ENCODE measurements at regions not wholly inside any gene's neighbourhood (a gene's known extent, or its start where the extent isn't known, plus 50 kb on each side); places are given as distances from the start of the nearest gene placed in this dataset.
"Not testable (repeated sequence)": the region's sequence is repeated elsewhere in the genome, so short reads cannot be mapped to it uniquely, and the experiment has no call there.

DNA sequence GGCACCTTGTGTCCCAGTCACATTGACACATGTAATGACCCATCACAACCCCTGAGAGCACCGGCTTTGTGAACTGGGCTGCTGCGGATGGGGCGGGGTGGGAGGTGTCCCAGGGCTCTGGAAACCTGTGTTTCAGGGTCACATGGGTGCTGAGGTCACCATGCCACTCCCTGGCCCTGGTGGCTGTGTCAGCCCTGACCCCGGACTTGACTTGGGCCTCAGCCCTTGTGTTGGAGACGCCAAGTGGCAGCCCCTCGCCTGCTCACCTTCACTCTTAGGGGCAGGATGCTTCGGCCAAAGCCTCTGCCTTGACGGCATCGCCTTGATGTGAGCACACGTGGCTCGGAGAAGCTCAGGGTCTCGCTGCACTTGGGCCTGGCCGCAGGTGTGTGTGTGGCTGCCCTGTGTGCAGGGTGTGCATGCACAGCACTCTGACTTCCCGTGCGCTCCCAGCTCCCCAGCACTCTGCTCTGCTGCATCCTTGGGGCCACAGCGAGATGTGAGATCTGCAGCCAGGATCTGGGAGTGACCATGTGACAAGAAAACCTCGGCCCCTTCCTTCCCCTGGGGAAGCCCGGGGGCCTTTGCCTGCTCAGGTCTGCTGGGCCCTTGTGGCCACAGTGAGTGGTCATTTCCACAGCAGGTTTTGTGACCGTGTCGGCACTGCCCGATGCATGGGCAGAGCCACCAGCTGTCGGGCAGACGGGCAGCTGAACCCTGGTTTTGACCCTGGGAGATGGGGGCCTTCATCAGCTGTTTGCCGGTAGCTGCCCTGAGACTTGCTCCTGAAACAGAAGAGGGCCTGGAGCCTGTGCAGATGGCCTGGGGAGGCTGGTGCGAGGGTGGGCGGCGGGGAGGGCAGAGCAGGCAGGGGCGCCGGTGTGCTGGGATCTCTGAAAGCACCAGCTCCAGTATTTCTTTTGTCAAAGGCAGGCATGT, 167.4 kb downstream of the KIF26A start:
- H3K4me3 ChIP-seq (ENCODE audit: low read depth in 1 of 2, low read length in 2 of 2) = no peak overlapping the region
- H3K4me1 ChIP-seq (ENCODE audit: control insufficient read depth in 1 of 2, insufficient read depth in 2 of 2, low read length in 2 of 2) = no peaks in the 10 kb centered on the region

DNA sequence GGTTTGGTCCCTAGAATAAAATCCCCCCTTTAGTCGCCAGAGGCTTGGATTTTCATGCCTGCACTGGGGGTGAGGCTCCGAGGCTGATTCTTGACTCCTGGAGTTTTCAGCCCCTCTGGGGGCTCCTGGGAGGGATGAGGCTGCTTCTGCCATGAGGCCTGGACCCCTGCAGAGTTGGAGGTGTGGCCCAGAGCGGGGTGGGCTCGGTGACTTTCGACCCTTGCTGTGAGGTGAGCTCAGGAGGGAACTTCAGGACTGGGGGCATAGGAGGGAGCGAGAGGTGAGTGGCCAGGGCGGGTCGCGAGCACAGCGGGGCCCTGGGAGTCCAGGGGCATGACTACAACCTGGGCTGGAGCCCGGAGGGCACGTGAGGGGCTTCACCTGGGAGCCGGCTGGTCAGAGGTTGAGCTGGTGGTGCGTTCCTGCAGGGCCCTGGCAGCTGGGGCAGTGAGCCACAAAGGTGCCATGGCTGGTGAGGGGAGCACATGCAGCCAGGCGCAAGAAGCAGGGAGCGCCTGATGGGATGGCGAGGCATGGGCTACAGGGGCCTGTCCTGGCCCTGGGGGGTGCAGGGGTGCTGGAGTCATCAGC, 168.2 kb downstream of the KIF26A start:
- H3K4me3 ChIP-seq (ENCODE audit: low read depth in 1 of 2, low read length in 2 of 2) = no peak overlapping the region
- H3K36me3 ChIP-seq (ENCODE audit: control insufficient read depth in 1 of 2, insufficient read depth in 2 of 2, low read length in 2 of 2) = no peaks in the 10 kb centered on the region
- no peaks in the 10 kb centered on the region for H3K27me3 ChIP-seq (ENCODE audit: control insufficient read depth in 1 of 2, insufficient read depth in 2 of 2, low read length in 2 of 2)
- no peak overlapping the region for H3K9ac ChIP-seq (ENCODE audit: low read depth in 1 of 2, low read length in 2 of 2)
- no peak overlapping the region for H3K27ac ChIP-seq (ENCODE audit: low read depth, low read length)
- no peaks in the 10 kb centered on the region for H3K4me1 ChIP-seq (ENCODE audit: control insufficient read depth in 1 of 2, insufficient read depth in 2 of 2, low read length in 2 of 2)
- no peaks in the 10 kb centered on the region for H3K9me3 ChIP-seq (ENCODE audit: control insufficient read depth in 1 of 2, low read length in 2 of 2)

More for the DNA sequence above, 167.4 kb downstream of the KIF26A start:
- H3K27ac ChIP-seq (ENCODE audit: low read depth, low read length) = no peak overlapping the region
- H3K9me3 ChIP-seq (ENCODE audit: control insufficient read depth in 1 of 2, low read length in 2 of 2) = no peaks in the 10 kb centered on the region
- H3K27me3 ChIP-seq (ENCODE audit: control insufficient read depth in 1 of 2, insufficient read depth in 2 of 2, low read length in 2 of 2) = no peaks in the 10 kb centered on the region
- no peak overlapping the region for H3K9ac ChIP-seq (ENCODE audit: low read depth in 1 of 2, low read length in 2 of 2)
- H3K36me3 ChIP-seq (ENCODE audit: control insufficient read depth in 1 of 2, insufficient read depth in 2 of 2, low read length in 2 of 2) = no peaks in the 10 kb centered on the region

DNA sequence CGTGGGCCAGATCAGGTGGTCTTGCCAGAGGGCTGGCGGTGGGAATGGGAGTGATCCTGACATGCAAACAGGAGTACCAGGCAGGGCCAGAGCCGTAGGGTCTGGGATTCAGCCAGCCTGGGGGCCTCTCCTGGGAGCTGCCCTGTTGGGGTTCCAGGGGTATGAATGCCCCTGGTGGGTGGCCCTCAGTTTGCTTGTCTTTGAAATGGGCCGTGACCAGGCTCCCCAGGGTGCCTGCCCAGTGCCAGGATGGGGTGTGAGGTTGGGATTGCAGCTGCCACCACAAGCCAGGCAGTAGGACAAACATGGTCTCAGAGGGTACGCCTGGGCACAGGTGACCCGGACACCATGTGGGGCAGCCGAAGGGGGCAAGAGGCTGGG, 168.8 kb downstream of the KIF26A start:
- H3K36me3 ChIP-seq (ENCODE audit: control insufficient read depth in 1 of 2, insufficient read depth in 2 of 2, low read length in 2 of 2) = no peaks in the 10 kb centered on the region
- no peak overlapping the region for H3K27ac ChIP-seq (ENCODE audit: low read depth, low read length)
- H3K27me3 ChIP-seq (ENCODE audit: control insufficient read depth in 1 of 2, insufficient read depth in 2 of 2, low read length in 2 of 2) = no peaks in the 10 kb centered on the region
- no peaks in the 10 kb centered on the region for H3K9me3 ChIP-seq (ENCODE audit: control insufficient read depth in 1 of 2, low read length in 2 of 2)
- no peak overlapping the region for H3K4me3 ChIP-seq (ENCODE audit: low read depth in 1 of 2, low read length in 2 of 2)
- no peaks in the 10 kb centered on the region for H3K4me1 ChIP-seq (ENCODE audit: control insufficient read depth in 1 of 2, insufficient read depth in 2 of 2, low read length in 2 of 2)
- no peak overlapping the region for H3K9ac ChIP-seq (ENCODE audit: low read depth in 1 of 2, low read length in 2 of 2)

DNA sequence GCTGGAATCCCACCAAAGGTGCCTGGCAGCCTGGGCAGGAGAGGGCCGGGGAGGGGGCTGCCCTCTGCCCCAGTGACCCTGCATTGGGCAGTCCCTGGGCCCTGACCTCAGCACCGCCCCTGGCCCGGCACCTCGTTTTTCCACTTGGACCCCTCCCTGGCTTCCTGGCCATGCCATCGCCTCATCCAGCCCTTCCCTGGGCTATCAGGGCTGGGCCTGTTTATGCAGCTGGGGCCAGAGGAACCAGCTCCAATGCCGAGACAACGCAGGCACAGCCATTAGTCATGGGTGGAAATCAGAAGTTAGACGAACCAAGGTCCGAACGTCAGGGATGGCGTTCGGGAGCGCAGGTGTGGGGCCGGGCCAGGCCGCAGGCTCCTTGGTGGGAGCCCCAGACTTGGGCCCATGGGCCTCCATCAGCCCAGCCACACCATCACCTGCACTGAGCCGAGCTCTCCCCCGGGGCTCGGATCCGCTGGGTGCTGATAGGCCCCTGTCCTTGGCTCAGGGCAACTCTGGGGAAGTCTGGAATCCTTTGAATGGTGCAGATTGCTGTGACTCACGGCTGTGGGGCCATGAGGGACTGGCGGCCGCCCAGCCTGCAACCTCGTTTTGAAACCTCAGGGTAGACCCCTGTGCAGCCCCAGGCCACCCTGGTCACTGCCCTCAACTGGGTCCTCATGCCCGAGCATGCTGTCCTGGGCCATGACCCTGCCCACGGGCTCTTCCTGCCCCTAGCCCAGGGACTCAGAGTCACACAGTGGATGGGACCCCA, 169.4 kb downstream of the KIF26A start:
- Histone ChIP-seq H3K36me3 (ENCODE audit: control insufficient read depth in 1 of 2, insufficient read depth in 2 of 2, low read length in 2 of 2) (no peaks in the 10 kb centered on the region), H3K27me3 (ENCODE audit: control insufficient read depth in 1 of 2, insufficient read depth in 2 of 2, low read length in 2 of 2) (no peaks in the 10 kb centered on the region)

DNA sequence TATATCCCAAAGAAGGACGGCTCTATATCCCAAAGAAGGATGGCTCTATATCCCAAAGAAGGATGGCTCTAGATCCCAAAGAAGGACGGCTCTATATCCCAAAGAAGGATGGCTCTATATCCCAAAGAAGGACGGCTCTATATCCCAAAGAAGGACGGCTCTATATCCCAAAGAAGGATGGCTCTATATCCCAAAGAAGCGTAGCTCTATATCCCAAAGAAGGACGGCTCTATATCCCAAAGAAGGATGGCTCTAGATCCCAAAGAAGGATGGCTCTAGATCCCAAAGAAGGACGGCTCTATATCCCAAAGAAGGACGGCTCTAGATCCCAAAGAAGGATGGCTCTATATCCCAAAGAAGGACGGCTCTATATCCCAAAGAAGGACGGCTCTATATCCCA, 170.1 kb downstream of the KIF26A start:
- not testable (repeated sequence) for H3K9me3 ChIP-seq (ENCODE audit: control insufficient read depth in 1 of 2, low read length in 2 of 2); H3K4me3 ChIP-seq (ENCODE audit: low read depth in 1 of 2, low read length in 2 of 2); H3K27ac ChIP-seq (ENCODE audit: low read depth, low read length); H3K36me3 ChIP-seq (ENCODE audit: control insufficient read depth in 1 of 2, insufficient read depth in 2 of 2, low read length in 2 of 2); H3K4me1 ChIP-seq (ENCODE audit: control insufficient read depth in 1 of 2, insufficient read depth in 2 of 2, low read length in 2 of 2); H3K9ac ChIP-seq (ENCODE audit: low read depth in 1 of 2, low read length in 2 of 2); H3K27me3 ChIP-seq (ENCODE audit: control insufficient read depth in 1 of 2, insufficient read depth in 2 of 2, low read length in 2 of 2)

More for the DNA sequence above, 169.4 kb downstream of the KIF26A start:
- no peak overlapping the region for H3K9ac ChIP-seq (ENCODE audit: low read depth in 1 of 2, low read length in 2 of 2)
- H3K9me3 ChIP-seq (ENCODE audit: control insufficient read depth in 1 of 2, low read length in 2 of 2) = no peaks in the 10 kb centered on the region
- H3K4me3 ChIP-seq (ENCODE audit: low read depth in 1 of 2, low read length in 2 of 2) = no peak overlapping the region
- no peak overlapping the region for H3K27ac ChIP-seq (ENCODE audit: low read depth, low read length)
- H3K4me1 ChIP-seq (ENCODE audit: control insufficient read depth in 1 of 2, insufficient read depth in 2 of 2, low read length in 2 of 2) = no peaks in the 10 kb centered on the region

DNA sequence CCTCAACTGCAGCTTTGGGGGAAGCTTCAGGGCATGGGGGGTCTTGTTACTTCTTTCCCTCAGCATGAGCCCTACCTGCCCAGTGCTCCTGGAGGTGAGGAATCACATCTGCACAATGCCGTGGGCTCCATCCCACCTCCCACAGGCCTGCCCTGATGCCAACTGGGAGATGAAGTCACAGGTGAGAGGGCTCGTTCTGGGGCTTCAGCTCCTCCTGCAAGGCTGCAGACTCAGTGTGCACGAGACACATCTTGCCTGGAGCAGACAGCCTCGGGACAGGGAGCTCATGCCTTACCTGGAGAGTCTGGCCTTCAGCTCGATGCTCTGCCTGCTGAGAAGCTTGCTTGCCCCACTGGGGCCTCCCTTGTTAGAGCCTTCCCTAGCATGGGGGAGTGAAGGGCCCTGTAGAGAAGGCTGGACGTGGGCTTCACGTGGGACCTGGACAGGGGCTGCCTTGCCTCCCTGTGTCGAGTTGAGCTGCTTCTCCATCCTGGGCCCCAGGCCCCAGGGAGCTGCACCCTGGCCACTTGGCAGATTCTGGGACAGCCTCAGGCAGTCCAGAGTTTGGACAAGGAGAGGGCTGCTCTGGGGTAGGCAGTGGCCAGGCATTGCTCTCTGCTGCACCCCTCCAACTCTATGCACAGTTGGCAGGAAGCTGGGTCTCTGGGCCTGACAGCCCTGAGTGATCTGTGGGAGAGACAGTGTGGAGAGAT, 171.4 kb downstream of the KIF26A start:
- Histone ChIP-seq H3K4me3 (ENCODE audit: low read depth in 1 of 2, low read length in 2 of 2) (no peak overlapping the region), H3K4me1 (ENCODE audit: control insufficient read depth in 1 of 2, insufficient read depth in 2 of 2, low read length in 2 of 2) (no peaks in the 10 kb centered on the region), H3K9me3 (ENCODE audit: control insufficient read depth in 1 of 2, low read length in 2 of 2) (no peaks in the 10 kb centered on the region), H3K27me3 (ENCODE audit: control insufficient read depth in 1 of 2, insufficient read depth in 2 of 2, low read length in 2 of 2) (no peaks in the 10 kb centered on the region), H3K36me3 (ENCODE audit: control insufficient read depth in 1 of 2, insufficient read depth in 2 of 2, low read length in 2 of 2) (no peaks in the 10 kb centered on the region), H3K9ac (ENCODE audit: low read depth in 1 of 2, low read length in 2 of 2) (no peak overlapping the region), H3K27ac (ENCODE audit: low read depth, low read length) (no peak overlapping the region)

DNA sequence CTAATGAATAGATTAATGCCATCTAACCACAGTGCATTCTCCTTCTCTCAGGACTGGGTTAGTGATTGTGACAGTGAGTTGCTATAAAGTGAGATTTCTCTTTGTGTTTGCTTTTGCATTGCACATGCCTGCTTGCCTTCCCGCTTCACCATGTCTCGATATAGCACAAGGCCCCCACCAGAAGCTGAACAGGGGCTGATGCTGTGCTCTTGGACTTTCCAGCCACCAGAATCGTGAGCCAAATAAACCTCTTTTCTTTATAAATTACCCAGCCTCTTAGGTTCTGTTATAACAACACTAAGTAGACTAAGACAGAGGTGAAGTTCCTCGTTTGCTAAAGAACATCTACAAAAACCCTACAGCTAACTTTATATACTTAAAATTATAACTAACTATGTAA, 173.0 kb downstream of the KIF26A start:
- no peaks in the 10 kb centered on the region for H3K4me1 ChIP-seq (ENCODE audit: control insufficient read depth in 1 of 2, insufficient read depth in 2 of 2, low read length in 2 of 2)
- H3K9me3 ChIP-seq (ENCODE audit: control insufficient read depth in 1 of 2, low read length in 2 of 2) = no peaks in the 10 kb centered on the region
- no peak overlapping the region for H3K4me3 ChIP-seq (ENCODE audit: low read depth in 1 of 2, low read length in 2 of 2)
- H3K27ac ChIP-seq (ENCODE audit: low read depth, low read length) = no peak overlapping the region
- no peak overlapping the region for H3K9ac ChIP-seq (ENCODE audit: low read depth in 1 of 2, low read length in 2 of 2)
- no peaks in the 10 kb centered on the region for H3K27me3 ChIP-seq (ENCODE audit: control insufficient read depth in 1 of 2, insufficient read depth in 2 of 2, low read length in 2 of 2)
- H3K36me3 ChIP-seq (ENCODE audit: control insufficient read depth in 1 of 2, insufficient read depth in 2 of 2, low read length in 2 of 2) = no peaks in the 10 kb centered on the region

DNA sequence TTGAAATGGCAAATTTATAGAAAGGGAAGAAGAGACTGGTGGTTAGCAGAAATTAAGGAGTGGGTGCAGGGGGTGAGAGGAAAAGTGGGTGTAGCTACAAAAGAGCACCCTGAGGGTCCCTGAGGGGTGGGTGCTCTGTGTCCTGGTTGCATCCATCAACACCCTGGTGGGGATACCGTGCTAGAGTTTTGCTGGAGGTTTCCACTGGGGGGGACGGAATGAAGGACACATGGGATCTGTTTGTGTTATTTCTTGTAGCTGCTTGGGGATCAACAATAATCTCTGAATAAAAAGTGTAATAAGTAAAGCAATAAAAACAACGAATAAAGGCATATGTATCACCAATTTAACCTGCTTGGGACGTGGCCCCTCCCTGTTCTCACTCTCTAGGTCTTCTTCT, 175.3 kb downstream of the KIF26A start:
- Histone ChIP-seq H3K4me1 (ENCODE audit: control insufficient read depth in 1 of 2, insufficient read depth in 2 of 2, low read length in 2 of 2) (no peaks in the 10 kb centered on the region), H3K9me3 (ENCODE audit: control insufficient read depth in 1 of 2, low read length in 2 of 2) (no peaks in the 10 kb centered on the region), H3K4me3 (ENCODE audit: low read depth in 1 of 2, low read length in 2 of 2) (no peak overlapping the region), H3K27ac (ENCODE audit: low read depth, low read length) (no peak overlapping the region), H3K9ac (ENCODE audit: low read depth in 1 of 2, low read length in 2 of 2) (no peak overlapping the region), H3K27me3 (ENCODE audit: control insufficient read depth in 1 of 2, insufficient read depth in 2 of 2, low read length in 2 of 2) (no peaks in the 10 kb centered on the region), H3K36me3 (ENCODE audit: control insufficient read depth in 1 of 2, insufficient read depth in 2 of 2, low read length in 2 of 2) (no peaks in the 10 kb centered on the region)

DNA sequence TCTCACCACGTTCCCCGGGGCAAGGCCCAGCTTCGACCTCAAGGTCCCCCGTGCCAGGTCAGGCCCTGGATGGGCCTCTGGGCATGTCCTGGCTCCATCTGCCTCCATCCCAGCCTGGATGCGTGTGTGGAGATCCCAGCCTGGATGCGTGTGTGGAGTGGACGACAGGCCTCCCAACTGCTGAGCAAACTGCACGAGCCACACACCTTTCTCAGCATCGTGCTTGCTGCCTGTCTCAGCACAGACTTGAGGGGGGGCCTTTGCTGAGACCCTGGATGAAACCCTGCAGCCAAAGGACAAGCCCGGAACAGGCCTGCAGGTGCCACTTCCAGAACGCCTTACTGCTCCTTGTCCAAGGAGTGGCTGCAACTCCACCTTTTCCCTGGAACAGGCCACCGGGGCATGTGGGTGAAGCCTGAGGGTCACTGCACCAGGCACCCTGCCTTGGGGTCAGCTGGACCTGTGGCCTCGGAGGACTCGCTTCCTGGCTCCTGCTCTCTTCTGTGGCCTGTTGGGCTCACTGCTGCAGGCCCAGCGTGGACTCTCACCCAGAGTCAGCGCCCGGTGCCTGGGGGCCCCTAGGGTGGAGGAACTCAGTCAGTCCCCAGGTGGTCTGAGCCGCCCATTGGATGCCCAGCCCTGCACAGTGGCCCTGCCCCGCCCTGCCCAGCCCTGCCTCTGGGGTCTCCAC, 176.0 kb downstream of the KIF26A start:
- Histone ChIP-seq H3K4me1 (ENCODE audit: control insufficient read depth in 1 of 2, insufficient read depth in 2 of 2, low read length in 2 of 2) (no peaks in the 10 kb centered on the region), H3K9ac (ENCODE audit: low read depth in 1 of 2, low read length in 2 of 2) (no peak overlapping the region), H3K27ac (ENCODE audit: low read depth, low read length) (no peak overlapping the region), H3K36me3 (ENCODE audit: control insufficient read depth in 1 of 2, insufficient read depth in 2 of 2, low read length in 2 of 2) (no peaks in the 10 kb centered on the region), H3K4me3 (ENCODE audit: low read depth in 1 of 2, low read length in 2 of 2) (no peak overlapping the region), H3K9me3 (ENCODE audit: control insufficient read depth in 1 of 2, low read length in 2 of 2) (no peaks in the 10 kb centered on the region), H3K27me3 (ENCODE audit: control insufficient read depth in 1 of 2, insufficient read depth in 2 of 2, low read length in 2 of 2) (no peaks in the 10 kb centered on the region)

All from duodenal mucosa (tissue), 2 donors.